Heart left ventricle (tissue), 13 donors: ENCODE measurements at regions not wholly inside any gene's neighbourhood (a gene's known extent, or its start where the extent isn't known, plus 50 kb on each side); places are given as distances from the start of the nearest gene placed in this dataset.

Experiments used
- POLR2A ChIP-seq, 2 donors: fragments of 450-650 bp; IDR thresholded peaks; one replicate each; pipeline ENCODE4 v1.6.1; 2017; ENCODE audit warnings: antibody characterized with exemption in 2 of 2, mild to moderate bottlenecking in 2 of 2, moderate library complexity in 2 of 2
- TF ChIP-seq, protein P1 (sequence below), 12 donors: fragments of 200-600 bp; sonication (generic) in 4 of 12; IDR thresholded peaks; one replicate each; pipeline versions ENCODE4 v1.5.0 to v1.8.0; 2018 to 2022; ENCODE audit warnings: antibody characterized with exemption in 12 of 12, mild to moderate bottlenecking in 5 of 12
- donor health status: ischemic (EF 13 %, LVEDD 7.1; RV severe dilation, severe dysfunction).
- donor health status: DM: no; HTN: yes; CAD: no.
- donor health status: DM: no; HTN: no; CAD: no.
- donor health status: ischemic (EF 25% LVEDD 6.9; RV normal size, moderate dysfunction).
- donor health status: ischemic (EF 25% LVEDD 5.7; RV mildly dilated, moderate dysfunction).
- donor health status: ischemic (EF 35%, LVEDD 5.7; RV mildly dilated, moderate dysfunction).
- donor health status: nonischemic (EF 11% LVEDD 7.7; RV severe dilation, severe dysfunction).
- donor health status: DM: yes; HTN: yes; CAD: no.
- donor health status: PGD.
- donor health status: ischemic (EF 29% LVEDD 5.4; RV normal size, mild dysfunction).
- donor health status: nonischemic (EF 23%, LVEDD 6.1; RV moderate dilation, normal function).

DNA sequence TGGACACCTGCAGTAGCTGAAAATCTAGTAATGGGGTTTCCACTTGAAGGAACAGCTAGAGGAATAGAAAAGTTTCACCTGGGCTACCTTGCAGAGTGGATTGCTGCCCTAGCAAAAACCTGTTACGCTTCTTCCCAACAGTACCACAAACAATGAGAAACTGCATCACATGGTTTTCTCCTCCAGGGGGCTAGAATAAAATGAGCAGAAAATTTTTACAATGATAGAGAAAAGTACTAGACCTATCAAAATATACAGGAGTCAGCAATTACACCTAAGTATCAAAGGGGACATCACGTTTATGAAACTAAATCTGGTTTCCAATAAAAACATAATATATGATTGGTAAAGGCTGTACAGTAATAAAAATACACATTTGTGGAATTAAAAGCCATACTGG is 423.1 kb upstream of the PITX2 start:
- TF ChIP-seq, protein P1, sequence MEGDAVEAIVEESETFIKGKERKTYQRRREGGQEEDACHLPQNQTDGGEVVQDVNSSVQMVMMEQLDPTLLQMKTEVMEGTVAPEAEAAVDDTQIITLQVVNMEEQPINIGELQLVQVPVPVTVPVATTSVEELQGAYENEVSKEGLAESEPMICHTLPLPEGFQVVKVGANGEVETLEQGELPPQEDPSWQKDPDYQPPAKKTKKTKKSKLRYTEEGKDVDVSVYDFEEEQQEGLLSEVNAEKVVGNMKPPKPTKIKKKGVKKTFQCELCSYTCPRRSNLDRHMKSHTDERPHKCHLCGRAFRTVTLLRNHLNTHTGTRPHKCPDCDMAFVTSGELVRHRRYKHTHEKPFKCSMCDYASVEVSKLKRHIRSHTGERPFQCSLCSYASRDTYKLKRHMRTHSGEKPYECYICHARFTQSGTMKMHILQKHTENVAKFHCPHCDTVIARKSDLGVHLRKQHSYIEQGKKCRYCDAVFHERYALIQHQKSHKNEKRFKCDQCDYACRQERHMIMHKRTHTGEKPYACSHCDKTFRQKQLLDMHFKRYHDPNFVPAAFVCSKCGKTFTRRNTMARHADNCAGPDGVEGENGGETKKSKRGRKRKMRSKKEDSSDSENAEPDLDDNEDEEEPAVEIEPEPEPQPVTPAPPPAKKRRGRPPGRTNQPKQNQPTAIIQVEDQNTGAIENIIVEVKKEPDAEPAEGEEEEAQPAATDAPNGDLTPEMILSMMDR (IDR thresholded peaks at IDR 0.05), result no peak
- no peak for TF ChIP-seq POLR2A (IDR thresholded peaks at IDR 0.05)
